Heart right ventricle (tissue), 16 donors: ENCODE measurements at regions not wholly inside any gene's neighbourhood (a gene's known extent, or its start where the extent isn't known, plus 50 kb on each side); places are given as distances from the start of the nearest gene placed in this dataset.

Source experiments
- ATAC-seq, 8 donors: fragments of 200-7000 bp; cut with Tn5 transposase; one replicate each; pipeline ENCODE4 v1.9.1; 2020; ENCODE audit warnings: mild to moderate bottlenecking in 8 of 8, moderate library complexity in 8 of 8, moderate number of reproducible peaks in 1 of 8
- DNase-seq, 2 donors: peaks; one replicate each; pipeline ENCODE4 v3.0.0-alpha.2; 2020
- H3K27ac ChIP-seq, 10 donors: fragments of 200-600 bp; sonication (generic) in 2 of 10; one replicate each; pipeline versions ENCODE4 v1.5.0 to v1.8.0; 2020 to 2022; ENCODE audit warnings: mild to moderate bottlenecking in 3 of 10
- H3K27me3 ChIP-seq, 7 donors: fragments of 200-600 bp; one replicate each; pipeline ENCODE4 v1.8.0; 2021 to 2022; ENCODE audit warnings: mild to moderate bottlenecking in 2 of 7
- H3K36me3 ChIP-seq, 9 donors: fragments of 200-600 bp; sonication (generic) in 1 of 9; one replicate each; pipeline versions ENCODE4 v1.5.0 to v1.8.0; 2020 to 2022; ENCODE audit warnings: mild to moderate bottlenecking in 2 of 9
- H3K4me1 ChIP-seq, 9 donors: fragments of 200-600 bp; sonication (generic) in 1 of 9; one replicate each; pipeline versions ENCODE4 v1.5.0 to v1.8.0; 2020 to 2022; ENCODE audit warnings: mild to moderate bottlenecking in 4 of 9
- H3K4me3 ChIP-seq, 10 donors: fragments of 200-600 bp; sonication (generic) in 2 of 10; one replicate each; pipeline versions ENCODE4 v1.5.0 to v1.8.0; 2020 to 2022; ENCODE audit warnings: mild to moderate bottlenecking in 7 of 10, moderate library complexity in 2 of 10
- H3K9me3 ChIP-seq, 11 donors: fragments of 200-600 bp in 10 of 11; sonication (generic) in 2 of 11; one replicate each; pipeline versions ENCODE4 v1.5.0 to v1.8.0; 2013 to 2022; ENCODE audit warnings: mild to moderate bottlenecking in 2 of 11, control low read depth in 1 of 11, moderate library complexity in 1 of 11
- WGBS, 2 donors: extraction: QIAGEN DNeasy Blood & Tissue Kit; methylation state at CpG; one replicate each; pipeline ENCODE4 v1.1.7; 2013; ENCODE audit warnings: inconsistent platforms in 1 of 2; 5-methylcytosine and 5-hydroxymethylcytosine counted together
- intact Hi-C, 10 donors: fragments of 100-400 bp; cut with DNase I; formaldehyde crosslinking; loops; one replicate each; pipeline versions ENCODE4 v1.11.1 to v1.14.2; 2022
- TF ChIP-seq, protein P1 (sequence below), 9 donors: fragments of 200-600 bp; sonication (generic) in 2 of 9; IDR thresholded peaks; one replicate each; pipeline versions ENCODE4 v1.5.0 to v1.8.0; 2021 to 2022; ENCODE audit warnings: antibody characterized with exemption in 9 of 9, mild to moderate bottlenecking in 5 of 9, moderate library complexity in 1 of 9
- donor health status: Arrhythmogenic right ventricular cardiomyopathy.
- donor health status: ischemic (EF 13 %, LVEDD 7.1; RV severe dilation, severe dysfunction).
- donor health status: healthy with polysubstance abuse.
- donor health status: DM: no; HTN: yes; CAD: no.
- donor health status: DM: no; HTN: no; CAD: no.
- donor health status: ischemic (EF 25% LVEDD 6.9; RV normal size, moderate dysfunction).
- donor health status: ischemic (EF 25% LVEDD 5.7; RV mildly dilated, moderate dysfunction).
- donor health status: healthy.
- donor health status: DM: yes; HTN: yes; CAD: no.
- donor health status: Ischemic cardiomyopathy.
- donor health status: ischemic (EF 35%, LVEDD 5.7; RV mildly dilated, moderate dysfunction).
- donor health status: nonischemic (EF 11% LVEDD 7.7; RV severe dilation, severe dysfunction).
- donor health status: DM: yes; HTN: yes; CAD: no.
- donor health status: PGD.
- donor health status: ischemic (EF 29% LVEDD 5.4; RV normal size, mild dysfunction).
- donor health status: nonischemic (EF 23%, LVEDD 6.1; RV moderate dilation, normal function).

DNA sequence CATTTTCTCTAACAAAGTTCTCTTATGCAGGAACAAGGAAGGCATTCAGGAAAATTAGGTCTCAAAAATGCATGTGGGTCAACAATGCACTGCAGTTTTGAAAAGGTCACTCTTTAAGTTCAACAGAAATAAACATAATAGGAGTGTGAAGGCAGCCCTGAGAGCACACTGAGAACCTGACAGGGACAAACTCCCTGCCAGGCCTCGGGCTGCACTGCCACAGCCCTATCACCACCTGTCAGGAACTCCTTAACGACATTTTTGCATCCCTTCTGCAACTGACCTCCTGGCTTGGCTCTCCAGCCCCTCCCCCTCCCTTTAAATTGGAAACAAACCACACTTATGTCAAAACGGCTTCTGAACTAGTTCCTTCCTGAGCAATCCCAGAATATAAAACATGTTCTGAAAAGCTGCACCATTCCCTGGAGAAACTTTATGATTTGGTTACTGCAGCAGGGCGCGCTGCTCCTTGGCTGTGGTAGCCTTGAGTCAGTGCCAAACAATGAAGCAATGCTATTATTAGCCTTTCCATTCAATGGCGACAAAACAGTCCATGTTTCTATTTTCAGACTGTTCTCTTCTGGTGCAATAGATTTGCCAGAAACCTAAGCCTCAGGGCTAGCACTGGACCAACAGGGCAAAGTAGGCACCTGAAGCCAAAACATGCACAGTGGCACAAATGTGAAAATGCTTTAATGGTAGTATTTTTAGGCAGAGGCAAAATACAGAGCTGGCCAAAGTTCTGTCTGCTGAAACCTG is 160.1 kb upstream of the ZNF608 start:
- Histone ChIP-seq H3K4me1 (peaks cover 9 to 66% (median 55%) of the 10 kb centered on the region in 9 donors), H3K27ac (peak overlapping the region; percentile 18 to 82 (median 70)), H3K9me3 (no peaks in the 10 kb centered on the region), H3K27me3 (no peaks in the 10 kb centered on the region), H3K36me3 (no peaks in the 10 kb centered on the region), H3K4me3 (peak overlapping the region in 1 of 10 donors; percentile 22)
- 2% methylated on average over 6 of the region's 6 CpGs for WGBS, 2 donors
- TF ChIP-seq, protein P1, sequence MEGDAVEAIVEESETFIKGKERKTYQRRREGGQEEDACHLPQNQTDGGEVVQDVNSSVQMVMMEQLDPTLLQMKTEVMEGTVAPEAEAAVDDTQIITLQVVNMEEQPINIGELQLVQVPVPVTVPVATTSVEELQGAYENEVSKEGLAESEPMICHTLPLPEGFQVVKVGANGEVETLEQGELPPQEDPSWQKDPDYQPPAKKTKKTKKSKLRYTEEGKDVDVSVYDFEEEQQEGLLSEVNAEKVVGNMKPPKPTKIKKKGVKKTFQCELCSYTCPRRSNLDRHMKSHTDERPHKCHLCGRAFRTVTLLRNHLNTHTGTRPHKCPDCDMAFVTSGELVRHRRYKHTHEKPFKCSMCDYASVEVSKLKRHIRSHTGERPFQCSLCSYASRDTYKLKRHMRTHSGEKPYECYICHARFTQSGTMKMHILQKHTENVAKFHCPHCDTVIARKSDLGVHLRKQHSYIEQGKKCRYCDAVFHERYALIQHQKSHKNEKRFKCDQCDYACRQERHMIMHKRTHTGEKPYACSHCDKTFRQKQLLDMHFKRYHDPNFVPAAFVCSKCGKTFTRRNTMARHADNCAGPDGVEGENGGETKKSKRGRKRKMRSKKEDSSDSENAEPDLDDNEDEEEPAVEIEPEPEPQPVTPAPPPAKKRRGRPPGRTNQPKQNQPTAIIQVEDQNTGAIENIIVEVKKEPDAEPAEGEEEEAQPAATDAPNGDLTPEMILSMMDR (IDR thresholded peaks at IDR 0.05) = peak in 4 of 9 donors; percentile 19 to 58 (median 49)
- intact Hi-C loops = loop anchor here in 8 of 10 donors (1.0 to 10.0 kb wide), 9 partner anchors 158 to 291 kb away; partner anchors contain the start of gene ZNF608 (in 5 of the 8)
- peak; percentile 91 to 97 (median 94) for ATAC-seq
- peak; percentile 55 to 88 for DNase-seq

DNA sequence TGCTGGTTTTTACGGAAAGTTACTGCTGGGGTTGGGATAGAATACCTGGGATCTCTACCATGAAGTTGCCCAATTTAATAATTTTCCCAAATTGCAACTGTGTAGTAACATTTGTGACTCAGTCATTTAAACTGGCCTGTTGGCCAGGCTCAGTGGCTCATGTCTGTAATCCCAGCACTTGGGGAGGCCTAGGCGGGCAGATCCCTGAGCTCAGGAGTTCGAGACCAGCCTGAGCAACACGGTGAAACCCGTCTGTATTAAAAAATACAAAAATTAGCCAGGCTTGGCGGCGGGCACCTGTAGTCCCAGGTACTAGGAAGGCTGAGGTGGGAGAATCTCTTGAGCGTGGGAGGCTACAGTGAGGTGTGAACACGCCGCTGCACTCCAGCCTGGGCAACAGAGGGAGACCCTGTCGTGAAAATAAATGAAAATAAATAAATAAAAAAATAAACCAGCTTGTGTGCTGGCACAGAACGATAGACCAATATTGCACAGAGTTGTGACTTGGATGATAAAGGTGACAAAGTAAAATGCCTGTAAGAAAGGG is 160.7 kb upstream of the ZNF608 start:
- DNase-seq (no peak), ATAC-seq (peak in 3 of 8 donors; percentile 2 to 22 (median 5))
- Histone ChIP-seq H3K9me3 (no peaks in the 10 kb centered on the region), H3K27me3 (no peaks in the 10 kb centered on the region), H3K36me3 (no peaks in the 10 kb centered on the region), H3K4me1 (peaks cover 9 to 60% (median 49%) of the 10 kb centered on the region in 9 donors), H3K27ac (peak overlapping the region in 9 of 10 donors; percentile 35 to 82 (median 71)), H3K4me3 (no peak overlapping the region)
- TF ChIP-seq, protein P1 (IDR thresholded peaks at IDR 0.05) = no peak
- intact Hi-C loops = loop anchor here in 8 of 10 donors (2.0 to 10.0 kb wide), 8 partner anchors 158 to 290 kb away; partner anchors contain the start of gene ZNF608 (in 5 of the 8)
- 85 to 90% methylated on average over 12 of the region's 12 CpGs for WGBS, 2 donors

DNA sequence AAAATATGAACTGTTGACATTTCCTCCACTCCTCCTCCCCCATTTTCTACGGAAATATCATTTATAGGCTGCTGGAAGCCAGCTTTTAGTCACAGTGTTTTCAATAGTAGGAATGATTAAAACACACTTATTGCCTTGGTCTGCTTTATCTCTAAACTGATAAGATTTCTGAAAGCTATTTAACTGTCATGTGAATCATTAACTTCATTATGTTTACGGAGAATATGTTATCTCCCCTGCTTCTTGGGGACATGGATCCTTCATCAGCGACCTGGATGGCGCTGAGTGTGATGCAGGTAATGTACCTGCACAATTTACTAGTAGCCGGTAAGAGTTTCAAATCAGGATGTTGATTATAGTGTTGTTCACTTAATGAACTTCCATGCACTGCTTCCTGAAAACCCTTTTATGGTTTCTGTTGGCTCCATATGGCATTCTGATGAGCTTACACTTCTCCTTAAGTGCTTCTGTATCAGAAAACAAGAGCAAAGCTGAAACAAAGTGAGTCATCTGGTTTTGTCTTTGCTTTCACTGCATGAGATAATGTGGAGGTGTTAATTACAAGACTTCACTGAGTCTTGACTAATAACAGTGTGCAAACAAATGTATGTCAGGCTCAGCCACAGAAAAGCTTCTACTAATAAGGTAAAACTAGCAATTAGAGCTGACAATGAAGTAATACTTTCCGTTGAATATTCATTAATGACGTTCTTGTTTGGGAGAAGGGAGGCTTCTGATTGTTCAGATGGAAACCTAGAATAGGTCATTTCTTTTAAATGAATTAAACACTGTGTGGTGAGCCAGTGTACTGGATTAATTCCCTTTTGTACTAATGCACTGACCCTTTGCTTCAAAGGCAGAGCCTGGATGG is 162.4 kb upstream of the ZNF608 start:
- ATAC-seq (peak in 6 of 8 donors; percentile 11 to 72 (median 15)), DNase-seq (no peak)
- H3K27ac ChIP-seq = no peak overlapping the region
- peaks cover 9 to 53% (median 45%) of the 10 kb centered on the region in 9 donors for H3K4me1 ChIP-seq
- H3K4me3 ChIP-seq = no peak overlapping the region
- no peaks in the 10 kb centered on the region for H3K9me3 ChIP-seq
- WGBS, 2 donors = 20 to 27% methylated on average over 7 of the region's 7 CpGs
- intact Hi-C loops = loop anchor here in 7 of 10 donors (5.0 to 10.0 kb wide), 6 partner anchors 162 to 288 kb away; partner anchors contain the start of gene ZNF608 (in 5 of the 7)
- TF ChIP-seq, protein P1 (IDR thresholded peaks at IDR 0.05) = no peak
- H3K27me3 ChIP-seq = no peaks in the 10 kb centered on the region
- no peaks in the 10 kb centered on the region for H3K36me3 ChIP-seq

DNA sequence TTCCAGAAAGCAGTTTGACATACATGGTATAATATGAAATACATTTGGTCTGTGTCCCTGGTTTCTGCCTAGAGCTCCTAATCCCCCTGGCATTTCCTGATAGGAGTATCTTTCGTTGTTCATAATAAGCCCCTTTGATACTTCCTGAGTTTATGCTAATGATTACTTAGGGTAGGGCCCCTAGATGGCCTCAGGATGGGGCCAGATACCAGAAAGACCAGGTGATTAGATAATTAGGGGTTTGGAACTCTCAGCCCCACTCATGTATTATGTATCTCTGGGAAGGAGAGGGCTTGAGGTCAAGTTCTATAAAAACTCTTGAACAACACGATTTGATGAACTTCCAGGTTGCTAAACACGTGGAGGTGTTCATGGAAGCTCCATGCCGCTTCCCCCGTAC is 163.3 kb upstream of the ZNF608 start:
- intact Hi-C loops = loop anchor here in 7 of 10 donors (5.0 to 10.0 kb wide), 7 partner anchors 105 to 288 kb away; partner anchors contain the start of gene ZNF608 (in 5 of the 7)
- 90 to 91% methylated on average over 5 of the region's 5 CpGs for WGBS, 2 donors
- H3K27ac ChIP-seq = no peak overlapping the region
- no peaks in the 10 kb centered on the region for H3K27me3 ChIP-seq
- DNase-seq = no peak
- no peak for ATAC-seq
- no peaks in the 10 kb centered on the region for H3K9me3 ChIP-seq
- no peak overlapping the region for H3K4me3 ChIP-seq
- TF ChIP-seq, protein P1 (IDR thresholded peaks at IDR 0.05) = no peak
- H3K36me3 ChIP-seq = no peaks in the 10 kb centered on the region
- peaks cover 9 to 53% (median 45%) of the 10 kb centered on the region in 9 donors for H3K4me1 ChIP-seq
